CD4-positive, alpha-beta T cell treated with Interleukin-6 at 100 ng/mL for 8 hours (primary cell): ENCODE measurements at regions not wholly inside any gene's neighbourhood (a gene's known extent, or its start where the extent isn't known, plus 50 kb on each side); places are given as distances from the start of the nearest gene placed in this dataset.
"Not testable (repeated sequence)": the region's sequence is repeated elsewhere in the genome, so short reads cannot be mapped to it uniquely, and the experiment has no call there.

Source experiments
- DNase-seq: peaks from one replicate; pipeline ENCODE4 v3.0.0-alpha.2; 2020; ENCODE audit warnings: mixed read lengths, low spot score

DNA sequence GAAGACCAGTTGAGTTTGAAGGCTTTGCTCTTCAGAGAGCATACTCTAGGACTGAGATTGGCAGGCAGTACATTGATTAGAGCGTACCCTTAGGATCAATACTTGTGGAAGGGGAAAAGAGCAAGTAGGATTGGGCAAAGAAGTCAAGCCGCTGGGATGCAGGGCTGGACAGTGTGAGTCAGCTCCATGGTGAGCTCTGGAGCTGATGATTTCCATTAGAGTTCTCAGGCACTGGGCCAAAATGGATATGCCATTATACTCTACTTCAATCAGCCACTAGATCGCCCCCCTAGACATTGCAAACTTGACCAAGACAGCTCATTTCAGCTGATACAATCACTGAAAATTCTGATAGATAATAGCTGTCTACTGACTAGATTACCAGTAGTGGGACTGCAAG lies 432.7 kb upstream of the ALCAM start:
- DNase-seq: no peak

- DNase-seq: no peak
Measured at GRCh38 chr3:104935613-104936012, 431.1 kb upstream of the ALCAM start.

DNA sequence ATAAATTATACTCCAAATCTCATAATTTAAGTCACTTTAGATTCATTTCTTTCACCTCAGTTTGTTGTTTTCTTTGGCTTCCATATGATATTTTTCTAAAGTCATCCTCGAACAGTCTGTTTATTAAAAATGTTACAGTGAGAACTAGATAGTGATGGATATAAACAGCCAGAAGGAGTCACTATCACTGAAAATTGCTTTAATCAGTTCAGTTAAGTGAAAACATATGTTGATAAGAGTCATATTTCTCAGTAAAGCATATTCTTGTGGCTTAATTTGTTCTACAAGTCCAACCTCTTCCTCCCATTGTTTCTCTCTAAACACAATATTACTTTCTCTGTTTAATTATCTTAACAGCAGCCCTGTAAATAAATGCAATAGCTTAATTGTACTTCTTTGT lies 427.5 kb upstream of the ALCAM start:
- DNase-seq: no peak

GRCh38 chr3:104941785-104942184 lies 424.9 kb upstream of the ALCAM start:
- no peak for DNase-seq

GRCh38 chr3:104943974-104944373 lies 422.7 kb upstream of the ALCAM start:
- DNase-seq: no peak

DNA sequence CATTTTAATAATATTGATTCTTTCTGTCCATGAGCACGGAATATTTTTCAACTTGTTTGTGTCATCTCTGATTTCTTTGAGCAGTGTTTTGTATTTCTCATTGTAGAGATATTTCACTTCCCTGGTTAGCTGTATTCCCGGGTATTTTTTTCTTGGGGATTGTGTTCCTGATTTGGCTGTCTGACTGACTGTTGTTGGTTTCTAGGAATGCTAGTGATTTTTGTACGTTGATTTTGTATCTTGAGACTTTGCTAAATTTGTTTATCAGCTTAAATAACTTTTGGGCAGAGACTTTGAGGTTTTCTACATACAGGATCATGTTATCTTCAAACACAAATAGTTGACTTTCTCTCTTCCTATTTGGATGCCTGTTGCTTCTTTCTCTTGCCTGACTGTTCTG lies 418.8 kb upstream of the ALCAM start:
- no peak for DNase-seq

GRCh38 chr3:104949810-104950209 lies 416.9 kb upstream of the ALCAM start:
- DNase-seq: not testable (repeated sequence)

- no peak for DNase-seq
Measured at GRCh38 chr3:104951426-104951825, 415.3 kb upstream of the ALCAM start.

DNA sequence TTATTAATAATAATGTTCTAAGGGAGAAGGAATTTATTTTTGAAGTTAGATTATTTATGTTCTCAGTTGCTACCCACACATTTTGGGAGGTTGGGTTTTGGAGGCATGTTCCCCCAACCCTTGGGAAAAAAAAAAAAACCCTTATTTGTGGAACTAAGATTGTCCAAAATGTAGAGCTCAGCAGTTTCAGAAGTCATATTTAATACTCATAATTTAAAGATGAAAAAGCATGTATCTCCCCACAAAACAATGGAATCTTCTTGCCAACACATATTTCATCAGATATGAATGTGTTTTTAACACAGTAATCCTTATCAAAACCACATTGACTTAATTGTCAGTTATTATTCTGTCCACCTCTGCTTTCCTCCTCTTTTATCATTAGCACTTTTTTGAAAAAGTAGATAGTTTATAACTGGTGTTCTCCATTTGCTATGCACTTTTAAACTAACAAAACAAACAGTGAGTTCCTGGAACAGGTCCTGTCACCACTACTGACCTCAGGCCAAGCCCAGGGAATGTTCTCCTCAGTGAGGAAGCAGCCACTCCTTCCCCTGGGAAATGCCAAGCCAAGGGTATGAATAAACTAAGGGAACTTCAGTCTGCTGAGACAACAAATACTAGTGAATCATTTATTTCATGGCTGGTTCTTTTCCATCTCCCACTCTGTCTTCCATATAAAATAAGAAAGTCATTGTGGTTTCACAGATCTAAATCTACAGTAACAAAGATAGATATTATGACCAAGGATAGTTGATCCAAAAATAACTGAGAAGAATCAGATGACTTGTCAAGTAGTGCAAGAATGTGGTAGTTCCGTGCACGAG lies 414.4 kb upstream of the ALCAM start:
- no peak for DNase-seq

GRCh38 chr3:104956620-104957345 lies 409.9 kb upstream of the ALCAM start:
- no peak for DNase-seq

DNA sequence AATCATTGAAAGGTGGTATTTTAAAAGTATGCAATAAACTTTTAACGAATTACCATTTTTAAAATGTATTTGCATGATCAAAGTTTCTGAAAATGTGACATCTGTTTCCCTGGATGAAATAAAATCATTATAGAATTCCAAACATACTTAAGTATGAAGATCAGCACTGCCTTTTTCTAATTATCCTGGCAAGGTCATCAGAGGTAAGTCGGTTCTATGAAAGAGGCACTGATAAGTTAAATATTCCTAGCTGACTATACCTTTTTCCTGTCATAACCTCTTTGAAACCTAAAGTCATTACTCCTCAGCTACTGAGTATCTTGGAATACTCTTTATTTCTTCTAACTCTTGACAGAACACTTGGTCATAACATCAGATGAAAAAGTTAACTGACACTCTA lies 406.1 kb upstream of the ALCAM start:
- DNase-seq: no peak

- no peak for DNase-seq
Measured at GRCh38 chr3:104961851-104962250, 404.9 kb upstream of the ALCAM start.

DNA sequence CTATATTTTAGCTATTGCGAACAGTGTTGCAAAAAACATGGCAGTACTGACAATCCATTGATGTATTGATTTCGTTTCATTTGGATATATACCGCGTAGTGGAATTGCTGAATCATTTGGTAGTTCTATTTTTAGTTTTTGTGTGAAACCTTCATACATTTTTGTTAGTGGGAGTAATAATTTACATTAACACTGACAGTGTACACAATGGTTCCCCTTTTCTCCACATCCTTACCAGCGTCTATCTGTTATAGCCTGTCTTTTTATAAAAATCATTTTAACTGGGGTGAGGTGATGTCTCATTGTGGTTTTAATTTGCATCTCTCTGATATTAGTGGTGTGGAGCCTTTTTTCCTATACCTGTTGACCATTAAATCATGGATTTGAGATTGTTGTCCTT lies 392.4 kb upstream of the ALCAM start:
- no peak for DNase-seq

GRCh38 chr3:104977719-104978118 lies 389.0 kb upstream of the ALCAM start:
- no peak for DNase-seq

GRCh38 chr3:104982130-104982529 lies 384.6 kb upstream of the ALCAM start:
- DNase-seq: no peak

DNA sequence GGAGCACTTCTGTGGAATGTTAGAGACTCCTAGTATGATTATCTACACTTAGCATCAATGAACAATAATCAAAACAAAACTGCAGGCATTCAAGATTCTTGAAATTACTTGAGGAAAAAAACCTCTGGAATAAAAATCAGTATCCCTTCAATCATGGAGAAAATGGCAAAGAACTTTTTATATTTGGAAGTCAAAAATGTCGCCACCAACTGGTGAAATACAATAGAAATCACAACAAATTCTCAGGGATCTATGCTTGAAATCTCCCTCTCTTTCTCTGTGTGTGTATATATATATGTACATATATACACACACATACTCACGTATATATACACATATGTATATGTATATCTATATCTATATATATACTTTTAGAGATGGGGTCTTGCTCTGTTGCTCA lies 378.9 kb upstream of the ALCAM start:
- DNase-seq: no peak

DNA sequence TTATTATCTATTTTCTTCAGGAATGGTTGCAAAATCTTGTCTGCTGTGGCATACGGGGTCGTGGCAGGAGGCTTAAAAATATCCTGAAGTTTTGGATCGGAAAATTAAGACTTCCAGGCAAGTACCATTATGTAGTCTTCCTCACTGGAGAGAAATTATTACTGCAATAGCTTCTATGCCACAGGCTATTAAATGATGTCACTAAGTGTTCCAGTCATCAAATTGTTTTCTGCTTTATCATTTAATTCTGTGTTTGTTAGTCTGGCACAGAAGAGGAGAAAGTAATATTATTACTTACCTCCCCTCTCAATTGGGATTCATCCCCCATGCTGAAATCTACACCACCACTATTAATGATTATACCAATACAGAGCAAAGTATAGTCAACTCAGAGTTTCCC lies 378.2 kb upstream of the ALCAM start:
- no peak for DNase-seq

GRCh38 chr3:104989878-104990277 lies 376.8 kb upstream of the ALCAM start:
- DNase-seq: no peak

- DNase-seq: no peak
Measured at GRCh38 chr3:104990758-104991157, 376.0 kb upstream of the ALCAM start.

DNA sequence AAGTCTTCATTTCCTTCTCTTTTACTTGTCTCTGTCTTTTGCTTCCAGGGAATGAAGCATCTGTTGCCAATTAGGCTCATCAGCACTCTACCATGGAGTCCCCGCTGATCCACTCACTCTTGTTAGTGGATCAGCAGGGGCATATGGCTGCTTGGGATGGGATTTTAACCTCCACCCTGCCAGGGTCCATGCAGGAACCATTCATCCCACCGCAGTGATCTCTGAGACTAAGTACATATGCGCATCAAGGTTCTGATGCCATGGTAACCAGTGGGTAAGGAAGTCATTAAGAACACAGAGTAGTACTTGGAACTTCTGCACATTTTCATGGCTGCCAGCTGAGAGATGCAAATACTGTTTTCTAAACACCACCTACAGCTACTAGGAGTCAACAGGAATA lies 374.0 kb upstream of the ALCAM start:
- no peak for DNase-seq

DNA sequence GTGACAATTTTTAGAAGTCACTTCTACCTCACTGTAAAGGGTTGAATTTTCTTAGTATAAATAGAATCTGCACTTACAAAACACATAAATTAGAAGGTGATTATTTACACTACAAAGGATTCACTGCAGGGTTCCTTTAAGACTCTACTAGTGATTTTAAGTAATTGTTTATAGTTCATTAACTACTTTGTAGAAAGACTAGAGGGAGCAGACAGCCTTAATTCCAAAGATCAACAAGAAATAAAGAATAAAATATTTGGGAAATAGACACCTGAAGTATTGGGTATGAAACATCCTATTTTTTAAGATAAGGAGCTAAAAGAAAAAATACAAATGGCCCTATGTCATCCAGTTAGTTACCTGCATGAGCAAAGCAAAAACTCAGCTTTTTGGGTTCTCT lies 360.5 kb upstream of the ALCAM start:
- no peak for DNase-seq

- DNase-seq: no peak
Measured at GRCh38 chr3:105013657-105014056, 353.1 kb upstream of the ALCAM start.

GRCh38 chr3:105014631-105015030 lies 352.1 kb upstream of the ALCAM start:
- DNase-seq: no peak

- no peak for DNase-seq
Measured at GRCh38 chr3:105022813-105023212, 343.9 kb upstream of the ALCAM start.
